Gastroesophageal sphincter (tissue), 4 donors: ENCODE measurements at regions not wholly inside any gene's neighbourhood (a gene's known extent, or its start where the extent isn't known, plus 50 kb on each side); places are given as distances from the start of the nearest gene placed in this dataset.

Experiments used
- ATAC-seq: fragments of 150-250 bp; one replicate; pipeline ENCODE4 v1.9.1; 2016; ENCODE audit warnings: mild to moderate bottlenecking, moderate library complexity
- H3K27ac ChIP-seq, 4 donors: fragments of 200-600 bp; sonication (generic) in 3 of 4; 1 replicate in 3 of 4; 2 replicates in 1 of 4; pipeline ENCODE4 v1.5.1; 2016 to 2019
- H3K27me3 ChIP-seq: fragments of 200-600 bp; sonication (generic); one replicate; pipeline ENCODE4 v1.5.1; 2019
- H3K36me3 ChIP-seq, 2 donors: fragments of 200-600 bp; sonication (generic); one replicate each; pipeline ENCODE4 v1.5.1; 2019; ENCODE audit warnings: control low read depth in 1 of 2
- H3K4me1 ChIP-seq, 3 donors: fragments of 200-600 bp; sonication (generic); 1 replicate in 2 of 3; 2 replicates in 1 of 3; pipeline ENCODE4 v1.5.1; 2016 to 2019; ENCODE audit warnings: control low read depth in 2 of 3
- H3K4me3 ChIP-seq, 2 donors: fragments of 200-600 bp; sonication (generic); one replicate each; pipeline ENCODE4 v1.5.1; 2019; ENCODE audit warnings: mild to moderate bottlenecking in 1 of 2, moderate library complexity in 1 of 2
- H3K9me3 ChIP-seq, 3 donors: fragments of 200-600 bp; sonication (generic); one replicate each; pipeline ENCODE4 v1.5.1; 2017 to 2019; ENCODE audit warnings: control low read depth in 2 of 3
- CTCF ChIP-seq, 4 experiments: fragments of 200-600 bp in 2 of 4; fragments of 450-650 bp in 2 of 4; sonication (generic) in 1 of 4; IDR thresholded peaks; one replicate each; pipeline ENCODE4 v1.5.1; 2017 to 2019; ENCODE audit warnings: antibody characterized with exemption in 4 of 4, mild to moderate bottlenecking in 2 of 4, moderate library complexity in 2 of 4
- EP300 ChIP-seq: sonication (generic); formaldehyde crosslinking; IDR thresholded peaks from one replicate; pipeline ENCODE4 v1.6.1; 2017; ENCODE audit warnings: antibody characterized with exemption, mild to moderate bottlenecking
- POLR2A ChIP-seq, 2 donors: fragments of 450-650 bp; IDR thresholded peaks; one replicate each; pipeline ENCODE4 v1.6.1; 2017; ENCODE audit warnings: antibody characterized with exemption in 2 of 2, mild to moderate bottlenecking in 2 of 2, moderate library complexity in 1 of 2
- POLR2AphosphoS5 ChIP-seq: sonication (generic); formaldehyde crosslinking; IDR thresholded peaks from one replicate; pipeline ENCODE4 v1.6.1; 2017; ENCODE audit warnings: antibody characterized with exemption
- WGBS, 2 donors: methylation state at CpG; one replicate each; pipeline ENCODE4 v1.1.5; 2018; ENCODE audit warnings: low coverage in 1 of 2; 5-methylcytosine and 5-hydroxymethylcytosine counted together

GRCh38 chr2:156852681-156853080, 404.8 kb upstream of the GALNT5 start:
- TF ChIP-seq POLR2AphosphoS5 (no peak), POLR2A (IDR thresholded peaks at IDR 0.05) (no peak), EP300 (no peak), CTCF (IDR thresholded peaks at IDR 0.05) (no peak)
- H3K4me1 ChIP-seq: no peaks in the 10 kb centered on the region
- no peaks in the 10 kb centered on the region for H3K27me3 ChIP-seq
- no peak for ATAC-seq
- no peaks in the 10 kb centered on the region for H3K9me3 ChIP-seq
- H3K36me3 ChIP-seq: no peaks in the 10 kb centered on the region
- no peak overlapping the region for H3K27ac ChIP-seq
- no peak overlapping the region for H3K4me3 ChIP-seq

GRCh38 chr2:156864325-156864724, 393.2 kb upstream of the GALNT5 start:
- no peak overlapping the region for H3K4me3 ChIP-seq
- no peak for ATAC-seq
- no peaks in the 10 kb centered on the region for H3K9me3 ChIP-seq
- no peak overlapping the region for H3K27ac ChIP-seq
- WGBS, 2 donors: 20 to 27% methylated on average over 1 to 2 of the region's 2 CpGs
- no peaks in the 10 kb centered on the region for H3K4me1 ChIP-seq
- no peaks in the 10 kb centered on the region for H3K27me3 ChIP-seq
- H3K36me3 ChIP-seq: no peaks in the 10 kb centered on the region
- no peak for TF ChIP-seq EP300
- TF ChIP-seq POLR2A (IDR thresholded peaks at IDR 0.05): no peak
- TF ChIP-seq POLR2AphosphoS5: no peak
- TF ChIP-seq CTCF (IDR thresholded peaks at IDR 0.05): no peak

- Histone ChIP-seq H3K27me3 (no peaks in the 10 kb centered on the region), H3K36me3 (no peaks in the 10 kb centered on the region), H3K4me3 (no peak overlapping the region), H3K9me3 (no peaks in the 10 kb centered on the region), H3K4me1 (no peaks in the 10 kb centered on the region), H3K27ac (no peak overlapping the region)
- TF ChIP-seq EP300: no peak
- WGBS, 2 donors: 33 to 61% methylated on average over 6 of the region's 6 CpGs
- ATAC-seq: no peak
Observed at GRCh38 chr2:156864753-156865152, 392.8 kb upstream of the GALNT5 start.

GRCh38 chr2:156867201-156867600, 390.3 kb upstream of the GALNT5 start:
- TF ChIP-seq CTCF (IDR thresholded peaks at IDR 0.05) (no peak), EP300 (no peak), POLR2A (IDR thresholded peaks at IDR 0.05) (no peak), POLR2AphosphoS5 (no peak)
- no peaks in the 10 kb centered on the region for H3K4me1 ChIP-seq
- no peak for ATAC-seq
- H3K9me3 ChIP-seq: no peaks in the 10 kb centered on the region
- H3K4me3 ChIP-seq: no peak overlapping the region
- WGBS, 2 donors: 31 to 44% methylated on average over 2 of the region's 2 CpGs
- H3K27ac ChIP-seq: no peak overlapping the region
- H3K27me3 ChIP-seq: no peaks in the 10 kb centered on the region
- H3K36me3 ChIP-seq: no peaks in the 10 kb centered on the region

GRCh38 chr2:156874707-156875106, 382.8 kb upstream of the GALNT5 start:
- no peaks in the 10 kb centered on the region for H3K27me3 ChIP-seq
- no peaks in the 10 kb centered on the region for H3K9me3 ChIP-seq
- no peaks in the 10 kb centered on the region for H3K36me3 ChIP-seq
- ATAC-seq: no peak
- H3K4me3 ChIP-seq: no peak overlapping the region
- no peak for TF ChIP-seq EP300
- TF ChIP-seq POLR2AphosphoS5: no peak
- no peak for TF ChIP-seq POLR2A (IDR thresholded peaks at IDR 0.05)
- no peak for TF ChIP-seq CTCF (IDR thresholded peaks at IDR 0.05)
- 78 to 86% methylated on average over 1 to 2 of the region's 3 CpGs for WGBS, 2 donors
- H3K4me1 ChIP-seq: no peaks in the 10 kb centered on the region
- no peak overlapping the region for H3K27ac ChIP-seq

- no peak overlapping the region for H3K4me3 ChIP-seq
- no peak overlapping the region for H3K27ac ChIP-seq
- TF ChIP-seq CTCF (IDR thresholded peaks at IDR 0.05) (no peak), EP300 (no peak), POLR2AphosphoS5 (no peak), POLR2A (IDR thresholded peaks at IDR 0.05) (no peak)
- no peaks in the 10 kb centered on the region for H3K9me3 ChIP-seq
- H3K27me3 ChIP-seq: no peaks in the 10 kb centered on the region
- ATAC-seq: no peak
- H3K36me3 ChIP-seq: no peaks in the 10 kb centered on the region
- no peaks in the 10 kb centered on the region for H3K4me1 ChIP-seq
- 79 to 95% methylated on average over 3 of the region's 3 CpGs for WGBS, 2 donors
Observed at GRCh38 chr2:156883804-156884203, 373.7 kb upstream of the GALNT5 start.
